IMR-90 (cell line): ENCODE measurements at regions not wholly inside any gene's neighbourhood (a gene's known extent, or its start where the extent isn't known, plus 50 kb on each side); places are given as distances from the start of the nearest gene placed in this dataset.

Experiments used
- ATAC-seq: fragments of 200-7000 bp; cut with Tn5 transposase; 2 replicates; pipeline ENCODE4 v1.9.1; 2020; ENCODE audit warnings: low read depth, mild to moderate bottlenecking, moderate library complexity
- BruUV-seq: library from RNA; stranded (reverse); fragments of 400-500 nt; replicated peaks from 2 replicates; lab custom pipeline; 2021; lab: Mats Ljungman, UMichigan
- CTCF ChIA-PET: fragments of 300-600 bp; formaldehyde crosslinking; extraction: SDS; loops from one replicate; lab custom pipeline; 2021; ENCODE audit warnings: antibody characterized with exemption; lab: Yijun Ruan, JAX
- POLR2A ChIA-PET: fragments of 300-600 bp; sonication (Branson Sonifier 250); formaldehyde crosslinking; loops from one replicate; lab custom pipeline; 2022; ENCODE audit warnings: antibody characterized with exemption; ENCODE audit not compliant: unreplicated experiment; lab: Charles Lee
- DNase-seq: peaks from one replicate; pipeline ENCODE4 v3.0.0; 2013
- H2AFZ ChIP-seq: replicated peaks from 2 replicates; pipeline ENCODE3; 2013; ENCODE audit warnings: low read length, mild to moderate bottlenecking; ENCODE audit not compliant: poor library complexity
- H2AK5ac ChIP-seq: 2 replicates; pipeline ENCODE4 v1.6.1; 2013; ENCODE audit warnings: low read depth, low read length, inconsistent platforms
- H2AK9ac ChIP-seq: replicated peaks from 2 replicates; pipeline ENCODE3; 2013; ENCODE audit warnings: mild to moderate bottlenecking, low read depth, low read length, moderate library complexity; ENCODE audit not compliant: poor library complexity
- H2BK120ac ChIP-seq: 2 replicates; pipeline ENCODE4 v1.6.1; 2013; ENCODE audit warnings: low read depth, low read length, inconsistent platforms
- H2BK15ac ChIP-seq: 3 replicates; pipeline ENCODE4 v1.6.1; 2013; ENCODE audit warnings: low read depth, low read length, inconsistent platforms
- H2BK20ac ChIP-seq: 2 replicates; pipeline ENCODE4 v1.6.1; 2013; ENCODE audit warnings: low read depth, mild to moderate bottlenecking, inconsistent platforms, low read length, moderate library complexity
- H2BK5ac ChIP-seq: 2 replicates; pipeline ENCODE4 v1.6.1; 2013; ENCODE audit warnings: mild to moderate bottlenecking, low read depth, low read length, inconsistent platforms; ENCODE audit not compliant: poor library complexity, severe bottlenecking
- H3K14ac ChIP-seq: replicated peaks from 2 replicates; pipeline ENCODE4 v1.6.1; 2013; ENCODE audit warnings: low read depth, low read length, inconsistent platforms
- H3K18ac ChIP-seq: 2 replicates; pipeline ENCODE4 v1.6.1; 2013; ENCODE audit warnings: low read depth, low read length, control low read depth
- H3K23ac ChIP-seq: 2 replicates; pipeline ENCODE4 v1.6.1; 2013; ENCODE audit warnings: low read depth, low read length, inconsistent platforms
- H3K27ac ChIP-seq: 2 replicates; pipeline ENCODE4 v1.5.1; 2013; ENCODE audit warnings: mild to moderate bottlenecking, control low read depth, low read length; ENCODE audit not compliant: insufficient read depth
- H3K27me3 ChIP-seq: 2 replicates; pipeline ENCODE4 v1.6.1; 2013; ENCODE audit warnings: low read length; ENCODE audit not compliant: control insufficient read depth, insufficient read depth
- H3K36me3 ChIP-seq: 2 replicates; pipeline ENCODE4 v1.6.1; 2013; ENCODE audit warnings: low read length, mixed read lengths; ENCODE audit not compliant: control insufficient read depth, insufficient read depth
- H3K4ac ChIP-seq: 2 replicates; pipeline ENCODE4 v1.6.1; 2013; ENCODE audit warnings: low read depth, low read length, inconsistent platforms
- H3K4me1 ChIP-seq: 2 replicates; pipeline ENCODE4 v1.6.1; 2013; ENCODE audit warnings: low read length, mixed read lengths; ENCODE audit not compliant: control insufficient read depth, insufficient read depth
- H3K4me2 ChIP-seq: 2 replicates; pipeline ENCODE4 v1.6.1; 2013; ENCODE audit warnings: low read depth, mild to moderate bottlenecking, control low read depth, low read length, moderate library complexity
- H3K4me3 ChIP-seq: 2 replicates; pipeline ENCODE4 v1.5.1; 2013; ENCODE audit warnings: low read depth, mild to moderate bottlenecking, control low read depth, low read length, moderate library complexity; ENCODE audit not compliant: insufficient read depth
- H3K56ac ChIP-seq: 2 replicates; pipeline ENCODE4 v1.6.1; 2013; ENCODE audit warnings: low read length, inconsistent platforms; ENCODE audit not compliant: insufficient read depth; ENCODE audit errors: extremely low read depth
- H3K79me1 ChIP-seq, 2 experiments: 2 replicates each; pipeline ENCODE4 v1.6.1; 2013; ENCODE audit warnings: low read length in 2 of 2, inconsistent platforms in 1 of 2, low read depth in 1 of 2
- H3K9ac ChIP-seq: 2 replicates; pipeline ENCODE4 v1.6.1; 2013; ENCODE audit warnings: low read depth, low read length, control low read depth
- H3K9me1 ChIP-seq: 2 replicates; pipeline ENCODE4 v1.6.1; 2013; ENCODE audit warnings: low read length, inconsistent platforms; ENCODE audit not compliant: insufficient read depth
- H3K9me3 ChIP-seq: 2 replicates; pipeline ENCODE4 v1.6.1; 2013; ENCODE audit warnings: low read length; ENCODE audit not compliant: control insufficient read depth, insufficient read depth
- H4K20me1 ChIP-seq: 2 replicates; pipeline ENCODE4 v1.6.1; 2013; ENCODE audit warnings: low read length, inconsistent platforms; ENCODE audit not compliant: insufficient read depth
- H4K5ac ChIP-seq: 2 replicates; pipeline ENCODE4 v1.6.1; 2013; ENCODE audit warnings: mild to moderate bottlenecking, low read depth, low read length, control low read depth
- H4K8ac ChIP-seq, 2 experiments: 2 replicates each; pipeline ENCODE4 v1.6.1; 2013; ENCODE audit warnings: low read depth in 2 of 2, low read length in 2 of 2, control low read depth in 1 of 2, inconsistent platforms in 1 of 2
- H4K91ac ChIP-seq: 2 replicates; pipeline ENCODE4 v1.6.1; 2013; ENCODE audit warnings: low read depth, low read length, inconsistent platforms; ENCODE audit not compliant: insufficient read depth
- CEBPB ChIP-seq: IDR thresholded peaks from 2 replicates; pipeline ENCODE4 v1.6.1; 2012; ENCODE audit warnings: low read depth, low read length, improper control_type of control experiment
- CHD1 ChIP-seq: IDR thresholded peaks from 2 replicates; pipeline ENCODE4 v1.6.1; 2012; ENCODE audit warnings: low read depth, low read length, improper control_type of control experiment
- FOS ChIP-seq: fragments of 150-350 bp; IDR thresholded peaks from 2 replicates; pipeline ENCODE4 v1.6.1; 2016; ENCODE audit warnings: low read depth, low read length
- MAZ ChIP-seq: IDR thresholded peaks from 2 replicates; pipeline ENCODE4 v1.6.1; 2012; ENCODE audit warnings: low read depth, mild to moderate bottlenecking, low read length, improper control_type of control experiment, moderate library complexity, borderline replicate concordance
- MXI1 ChIP-seq: IDR thresholded peaks from 2 replicates; pipeline ENCODE4 v1.6.1; 2012; ENCODE audit warnings: low read depth, mild to moderate bottlenecking, low read length, moderate library complexity, borderline replicate concordance
- NFE2L2 ChIP-seq: fragments of 150-350 bp; IDR thresholded peaks from 2 replicates; pipeline ENCODE4 v1.6.1; 2016; ENCODE audit warnings: low read depth, mild to moderate bottlenecking, low read length
- POLR2A ChIP-seq: IDR thresholded peaks from 2 replicates; pipeline ENCODE4 v1.6.1; 2012; ENCODE audit warnings: mild to moderate bottlenecking, low read depth, low read length
- RAD21 ChIP-seq: IDR thresholded peaks from 2 replicates; pipeline ENCODE4 v1.6.1; 2012; ENCODE audit warnings: low read length, improper control_type of control experiment
- RCOR1 ChIP-seq: IDR thresholded peaks from 2 replicates; pipeline ENCODE4 v1.6.1; 2012; ENCODE audit warnings: mild to moderate bottlenecking, low read length, improper control_type of control experiment; ENCODE audit not compliant: insufficient replicate concordance
- RFX5 ChIP-seq: IDR thresholded peaks from 2 replicates; pipeline ENCODE4 v1.8.0; 2012; ENCODE audit warnings: low read depth, mild to moderate bottlenecking, low read length, moderate library complexity
- SMC3 ChIP-seq: fragments of 150-350 bp; IDR thresholded peaks from 2 replicates; pipeline ENCODE4 v1.6.1; 2016; ENCODE audit warnings: low read depth, mild to moderate bottlenecking, antibody characterized with exemption, low read length, moderate library complexity
- WGBS, 2 experiments: methylation state at CpG; one replicate each; pipeline versions ENCODE4 v1.1.5 to v1.1.7; 2013; ENCODE audit warnings: missing lambda C conversion rate in 2 of 2; ENCODE audit not compliant: insufficient read length in 1 of 2; ENCODE audit errors: extremely low coverage in 2 of 2; 5-methylcytosine and 5-hydroxymethylcytosine counted together
- dilution Hi-C: fragments of 300-500 bp; cut with HindIII; formaldehyde crosslinking; loops from one replicate; pipeline ENCODE4 v1.14.3; 2018; ENCODE audit warnings: low sequenced_read_pairs; ENCODE audit not compliant: unreplicated experiment
- in situ Hi-C: fragments of 300-500 bp; cut with MboI; formaldehyde crosslinking; loops from 3 replicates; pipeline ENCODE4 v1.14.3; 2019; ENCODE audit warnings: low sequenced_read_pairs, inconsistent platforms, mixed read lengths
- intact Hi-C: fragments of 100-400 bp; cut with micrococcal nuclease; formaldehyde crosslinking; loops from 2 replicates; pipeline ENCODE4 v1.10.0; 2022
- TF ChIP-seq, protein P1 (sequence below): fragments of 150-350 bp; IDR thresholded peaks from 2 replicates; pipeline ENCODE4 v1.6.1; 2016; ENCODE audit warnings: low read depth, mild to moderate bottlenecking, low read length, moderate library complexity, borderline replicate concordance

DNA sequence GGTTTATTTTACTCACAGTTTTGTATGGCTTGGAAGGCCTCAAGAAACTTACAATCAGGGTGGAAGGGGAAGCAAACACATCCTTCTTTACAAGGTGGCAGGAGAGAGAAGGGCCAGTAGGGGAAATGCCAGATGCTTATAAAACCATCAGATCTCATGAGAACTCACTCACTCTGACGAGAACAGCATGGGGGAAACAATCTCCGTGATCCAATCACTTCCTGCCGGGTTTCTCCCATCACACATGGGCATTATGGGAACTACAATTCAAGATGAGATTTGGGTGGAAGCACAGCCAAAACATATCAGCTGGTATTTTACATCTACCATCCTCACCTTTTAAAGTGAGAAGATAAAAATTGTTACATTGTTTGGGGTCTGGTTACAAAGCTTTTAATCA, 427.9 kb upstream of the CDH7 start:
- Histone ChIP-seq H3K4ac (no peak overlapping the region), H3K23ac (no peak overlapping the region), H3K18ac (no peak overlapping the region), H3K9me3 (peaks cover 7% of the 10 kb centered on the region), H2AK9ac (no peak overlapping the region), H3K14ac (no peak overlapping the region), H2BK20ac (no peak overlapping the region), H3K4me1 (no peaks in the 10 kb centered on the region), H3K27me3 (no peaks in the 10 kb centered on the region), H4K8ac (no peak overlapping the region), H4K5ac (no peak overlapping the region), H2BK15ac (no peak overlapping the region), H2BK5ac (no peak overlapping the region), H4K20me1 (no peaks in the 10 kb centered on the region), H3K9ac (no peak overlapping the region), H2AFZ (no peak overlapping the region), H3K36me3 (no peaks in the 10 kb centered on the region), H3K4me3 (no peak overlapping the region), H3K79me1 (no peaks in the 10 kb centered on the region), H3K4me2 (no peak overlapping the region), H3K27ac (no peak overlapping the region), H3K9me1 (no peaks in the 10 kb centered on the region), H2BK120ac (no peak overlapping the region), H3K56ac (no peak overlapping the region), H2AK5ac (no peak overlapping the region), H4K91ac (no peak overlapping the region)
- POLR2A ChIA-PET: no interaction called here
- in situ Hi-C loops: no loop called here
- CTCF ChIA-PET: no interaction called here
- DNase-seq (no peak), ATAC-seq (no peak)
- TF ChIP-seq SMC3 (no peak), POLR2A (no peak), FOS (no peak), MXI1 (no peak), NFE2L2 (no peak), CHD1 (no peak), CEBPB (no peak), RFX5 (no peak), RCOR1 (no peak), RAD21 (no peak), MAZ (no peak)
- TF ChIP-seq, protein P1, sequence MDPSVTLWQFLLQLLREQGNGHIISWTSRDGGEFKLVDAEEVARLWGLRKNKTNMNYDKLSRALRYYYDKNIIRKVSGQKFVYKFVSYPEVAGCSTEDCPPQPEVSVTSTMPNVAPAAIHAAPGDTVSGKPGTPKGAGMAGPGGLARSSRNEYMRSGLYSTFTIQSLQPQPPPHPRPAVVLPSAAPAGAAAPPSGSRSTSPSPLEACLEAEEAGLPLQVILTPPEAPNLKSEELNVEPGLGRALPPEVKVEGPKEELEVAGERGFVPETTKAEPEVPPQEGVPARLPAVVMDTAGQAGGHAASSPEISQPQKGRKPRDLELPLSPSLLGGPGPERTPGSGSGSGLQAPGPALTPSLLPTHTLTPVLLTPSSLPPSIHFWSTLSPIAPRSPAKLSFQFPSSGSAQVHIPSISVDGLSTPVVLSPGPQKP: no peak
- no TSS peak for BruUV-seq
- dilution Hi-C loops: no loop called here
- intact Hi-C loops: no loop called here
- no CpG with 5 or more reads among the region's 3 CpGs for WGBS, 2 experiments
